Vagina (tissue), 2 donors: ENCODE measurements at regions not wholly inside any gene's neighbourhood (a gene's known extent, or its start where the extent isn't known, plus 50 kb on each side); places are given as distances from the start of the nearest gene placed in this dataset.

Source experiments
- DNase-seq, 2 donors: peaks; one replicate each; pipeline ENCODE4 v3.0.0-alpha.2; 2017; ENCODE audit errors: extremely low spot score in 2 of 2
- H3K27ac ChIP-seq: fragments of 200-600 bp; sonication (generic); one replicate; pipeline ENCODE4 v1.5.1; 2019
- H3K27me3 ChIP-seq: fragments of 200-600 bp; sonication (generic); one replicate; pipeline ENCODE4 v1.5.1; 2019
- H3K36me3 ChIP-seq, 2 donors: fragments of 200-600 bp; sonication (generic); one replicate each; pipeline ENCODE4 v1.5.1; 2017 to 2019
- H3K4me1 ChIP-seq: fragments of 200-600 bp; sonication (generic); one replicate; pipeline ENCODE4 v1.5.1; 2019
- H3K4me3 ChIP-seq, 2 donors: fragments of 200-600 bp; sonication (generic); 1 replicate in 1 of 2; 2 replicates in 1 of 2; pipeline ENCODE4 v1.5.1; 2016 to 2019
- H3K9me3 ChIP-seq: fragments of 200-600 bp; sonication (generic); one replicate; pipeline ENCODE4 v1.5.1; 2019
- POLR2A ChIP-seq, 2 donors: fragments of 450-650 bp; IDR thresholded peaks; one replicate each; pipeline ENCODE4 v1.6.1; 2017; ENCODE audit warnings: antibody characterized with exemption in 2 of 2, mild to moderate bottlenecking in 2 of 2, moderate library complexity in 2 of 2
- POLR2AphosphoS5 ChIP-seq, 2 donors: sonication (generic); formaldehyde crosslinking; IDR thresholded peaks; one replicate each; pipeline ENCODE4 v1.9.0; 2017; ENCODE audit warnings: antibody characterized with exemption in 2 of 2, mild to moderate bottlenecking in 2 of 2, low read depth in 1 of 2; ENCODE audit not compliant: insufficient read depth in 1 of 2
- intact Hi-C: fragments of 100-400 bp; cut with DNase I; formaldehyde crosslinking; loops from one replicate; pipeline ENCODE4 v1.15.1; 2023
- TF ChIP-seq, protein P1 (sequence below), 3 experiments: fragments of 450-650 bp in 2 of 3; fragments of 200-600 bp in 1 of 3; sonication (generic) in 1 of 3; IDR thresholded peaks; one replicate each; pipeline ENCODE4 v1.5.1; 2017 to 2019; ENCODE audit warnings: antibody characterized with exemption in 3 of 3, mild to moderate bottlenecking in 2 of 3, moderate library complexity in 2 of 3

DNA sequence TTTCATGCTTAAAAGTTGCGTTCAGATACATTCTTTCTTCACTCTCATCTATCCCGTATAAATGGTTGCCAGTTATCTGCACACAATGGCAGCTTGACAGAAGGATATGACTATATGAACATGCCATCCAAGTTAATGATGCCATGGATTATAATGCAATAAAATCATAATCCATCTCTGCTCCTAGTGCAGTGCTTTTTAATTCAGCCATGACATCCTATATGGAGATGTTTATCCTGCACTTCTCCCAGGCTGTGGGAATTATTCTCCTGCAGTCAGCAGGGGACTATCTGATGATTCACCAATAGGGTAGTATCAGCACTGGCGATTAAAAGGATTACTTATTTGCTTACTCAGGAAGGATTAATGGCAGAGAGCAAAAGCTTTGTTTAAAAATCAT is 273.8 kb downstream of the SAMD5 start:
- H3K36me3 ChIP-seq: no peaks in the 10 kb centered on the region

DNA sequence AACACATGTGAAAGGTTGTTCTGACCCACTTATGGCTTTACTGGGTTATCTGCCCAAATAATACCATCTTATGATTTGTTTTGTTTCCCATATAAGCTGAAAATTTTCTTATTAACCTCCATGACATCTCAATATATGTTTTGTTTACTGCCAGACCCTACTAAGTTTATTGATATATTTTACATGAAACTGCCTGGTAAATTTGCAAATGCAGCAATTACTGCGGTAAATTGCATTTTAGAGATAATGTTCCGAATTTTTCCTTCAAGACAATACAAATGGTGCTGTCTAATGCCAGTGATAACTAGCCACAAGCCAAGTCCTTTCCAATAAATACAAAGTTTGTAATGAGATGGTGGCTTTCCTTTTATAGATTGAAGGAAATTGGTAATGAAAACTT is 275.9 kb downstream of the SAMD5 start:
- DNase-seq: no peak
- Histone ChIP-seq H3K4me3 (no peak overlapping the region), H3K36me3 (no peaks in the 10 kb centered on the region), H3K4me1 (no peaks in the 10 kb centered on the region), H3K27me3 (no peaks in the 10 kb centered on the region), H3K27ac (no peak overlapping the region), H3K9me3 (no peaks in the 10 kb centered on the region)
- intact Hi-C loops: no loop called here
- TF ChIP-seq, protein P1, sequence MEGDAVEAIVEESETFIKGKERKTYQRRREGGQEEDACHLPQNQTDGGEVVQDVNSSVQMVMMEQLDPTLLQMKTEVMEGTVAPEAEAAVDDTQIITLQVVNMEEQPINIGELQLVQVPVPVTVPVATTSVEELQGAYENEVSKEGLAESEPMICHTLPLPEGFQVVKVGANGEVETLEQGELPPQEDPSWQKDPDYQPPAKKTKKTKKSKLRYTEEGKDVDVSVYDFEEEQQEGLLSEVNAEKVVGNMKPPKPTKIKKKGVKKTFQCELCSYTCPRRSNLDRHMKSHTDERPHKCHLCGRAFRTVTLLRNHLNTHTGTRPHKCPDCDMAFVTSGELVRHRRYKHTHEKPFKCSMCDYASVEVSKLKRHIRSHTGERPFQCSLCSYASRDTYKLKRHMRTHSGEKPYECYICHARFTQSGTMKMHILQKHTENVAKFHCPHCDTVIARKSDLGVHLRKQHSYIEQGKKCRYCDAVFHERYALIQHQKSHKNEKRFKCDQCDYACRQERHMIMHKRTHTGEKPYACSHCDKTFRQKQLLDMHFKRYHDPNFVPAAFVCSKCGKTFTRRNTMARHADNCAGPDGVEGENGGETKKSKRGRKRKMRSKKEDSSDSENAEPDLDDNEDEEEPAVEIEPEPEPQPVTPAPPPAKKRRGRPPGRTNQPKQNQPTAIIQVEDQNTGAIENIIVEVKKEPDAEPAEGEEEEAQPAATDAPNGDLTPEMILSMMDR (IDR thresholded peaks at IDR 0.05): no peak
- no peak for TF ChIP-seq POLR2AphosphoS5 (IDR thresholded peaks at IDR 0.05; ENCODE audit: insufficient read depth in 1 of 2, low read depth in 1 of 2)
- no peak for TF ChIP-seq POLR2A (IDR thresholded peaks at IDR 0.05)

More for the DNA sequence above, 273.8 kb downstream of the SAMD5 start:
- no peak overlapping the region for H3K4me3 ChIP-seq
- no peaks in the 10 kb centered on the region for H3K4me1 ChIP-seq
- H3K9me3 ChIP-seq: no peaks in the 10 kb centered on the region
- H3K27ac ChIP-seq: no peak overlapping the region
- no peak for DNase-seq
- intact Hi-C loops: no loop called here
- TF ChIP-seq POLR2AphosphoS5 (IDR thresholded peaks at IDR 0.05; ENCODE audit: insufficient read depth in 1 of 2, low read depth in 1 of 2) (peak in 1 of 2 donors; percentile 49), POLR2A (IDR thresholded peaks at IDR 0.05) (no peak)
- H3K27me3 ChIP-seq: no peaks in the 10 kb centered on the region

DNA sequence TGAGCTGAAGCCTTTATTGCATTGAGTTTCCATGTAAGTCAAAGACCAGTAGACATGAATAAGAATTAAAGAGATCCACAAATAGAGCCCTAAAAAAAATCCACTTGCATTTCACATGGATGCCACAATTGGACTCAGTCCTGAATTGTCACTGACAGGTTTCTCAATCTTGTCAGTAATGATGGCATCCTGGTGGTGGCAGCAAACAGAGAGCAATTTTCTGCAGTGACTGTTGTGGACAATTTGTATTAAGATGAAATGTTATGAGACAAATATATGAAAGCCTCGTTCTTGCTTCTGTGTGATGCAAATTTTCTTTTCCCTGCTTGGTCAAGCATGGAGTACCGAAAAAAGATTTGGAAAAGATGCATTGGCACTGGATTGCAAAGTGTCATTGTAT is 278.9 kb downstream of the SAMD5 start:
- Histone ChIP-seq H3K4me3 (no peak overlapping the region), H3K27me3 (no peaks in the 10 kb centered on the region), H3K27ac (no peak overlapping the region), H3K36me3 (no peaks in the 10 kb centered on the region), H3K4me1 (no peaks in the 10 kb centered on the region), H3K9me3 (no peaks in the 10 kb centered on the region)
- intact Hi-C loops: no loop called here
- no peak for DNase-seq
- TF ChIP-seq POLR2A (IDR thresholded peaks at IDR 0.05) (no peak), POLR2AphosphoS5 (IDR thresholded peaks at IDR 0.05; ENCODE audit: insufficient read depth in 1 of 2, low read depth in 1 of 2) (no peak)

DNA sequence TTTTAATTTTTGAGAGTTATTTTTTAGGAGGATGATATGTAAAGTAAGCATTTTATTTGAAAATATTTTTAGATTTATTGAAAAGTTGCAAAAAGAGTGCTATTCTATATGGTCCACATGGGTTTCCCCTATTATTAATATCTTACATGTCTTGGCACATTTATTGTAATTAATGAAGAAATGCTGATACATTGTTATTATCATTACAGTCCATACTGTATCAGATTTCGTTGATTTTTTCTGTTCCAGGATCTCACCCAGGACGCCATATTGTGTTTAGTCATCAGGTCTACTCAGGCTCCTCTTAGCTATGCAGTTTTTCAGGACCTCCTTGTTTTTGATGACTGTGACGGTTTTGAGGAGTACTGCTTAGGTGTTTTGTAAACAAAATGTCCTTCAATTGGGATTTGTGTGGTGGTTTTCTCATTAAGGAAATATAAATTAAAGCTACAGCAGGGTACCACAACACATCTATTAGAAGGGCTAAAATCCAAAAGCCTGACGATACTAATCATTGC is 281.0 kb downstream of the SAMD5 start:
- H3K4me3 ChIP-seq: no peak overlapping the region
- H3K27ac ChIP-seq: no peak overlapping the region
- DNase-seq: no peak
- no peaks in the 10 kb centered on the region for H3K27me3 ChIP-seq
- no peaks in the 10 kb centered on the region for H3K9me3 ChIP-seq
- intact Hi-C loops: no loop called here
- TF ChIP-seq POLR2AphosphoS5 (IDR thresholded peaks at IDR 0.05; ENCODE audit: insufficient read depth in 1 of 2, low read depth in 1 of 2) (no peak), POLR2A (IDR thresholded peaks at IDR 0.05) (no peak)
- TF ChIP-seq, protein P1 (IDR thresholded peaks at IDR 0.05): no peak
- no peaks in the 10 kb centered on the region for H3K4me1 ChIP-seq
- no peaks in the 10 kb centered on the region for H3K36me3 ChIP-seq

DNA sequence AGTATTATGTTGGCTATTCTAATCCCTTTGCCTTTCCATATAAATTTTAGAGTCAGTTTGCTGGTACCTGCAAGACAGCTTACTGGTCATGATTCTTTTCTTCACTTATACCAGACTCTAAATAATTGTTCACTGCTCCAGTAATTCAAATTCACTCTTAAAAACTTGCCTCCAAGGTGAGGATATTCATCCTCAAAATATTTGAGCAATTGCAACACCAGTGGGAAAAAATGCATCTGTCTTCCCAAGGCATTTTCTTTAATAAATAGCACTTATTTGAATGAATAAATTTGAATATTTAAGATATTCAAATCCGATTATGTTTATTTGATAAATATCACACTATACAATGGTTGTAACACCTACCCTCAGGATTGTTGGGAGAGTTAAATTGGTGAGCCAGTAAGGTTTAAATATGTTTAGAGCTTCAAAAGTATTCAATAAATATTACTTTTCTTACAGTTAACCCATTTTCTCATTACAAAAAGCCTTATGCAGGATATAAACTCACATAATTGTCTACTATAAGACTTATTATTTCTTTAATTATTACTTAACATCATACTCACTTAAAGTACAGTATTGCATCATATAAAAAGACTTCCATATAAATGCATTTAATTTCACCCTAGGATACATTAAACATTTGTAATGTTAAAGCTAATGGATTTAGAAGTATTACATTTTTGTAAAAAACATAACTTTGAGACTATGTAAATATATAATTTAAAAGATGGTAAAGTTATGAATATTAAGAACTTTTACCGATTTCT is 285.6 kb downstream of the SAMD5 start:
- no peak overlapping the region for H3K27ac ChIP-seq
- intact Hi-C loops: no loop called here
- H3K36me3 ChIP-seq: no peaks in the 10 kb centered on the region
- no peak for DNase-seq
- TF ChIP-seq POLR2A (IDR thresholded peaks at IDR 0.05) (no peak), POLR2AphosphoS5 (IDR thresholded peaks at IDR 0.05; ENCODE audit: insufficient read depth in 1 of 2, low read depth in 1 of 2) (no peak)
- TF ChIP-seq, protein P1 (IDR thresholded peaks at IDR 0.05): no peak
- no peaks in the 10 kb centered on the region for H3K9me3 ChIP-seq
- H3K4me1 ChIP-seq: no peaks in the 10 kb centered on the region
- H3K27me3 ChIP-seq: no peaks in the 10 kb centered on the region
- no peak overlapping the region for H3K4me3 ChIP-seq

DNA sequence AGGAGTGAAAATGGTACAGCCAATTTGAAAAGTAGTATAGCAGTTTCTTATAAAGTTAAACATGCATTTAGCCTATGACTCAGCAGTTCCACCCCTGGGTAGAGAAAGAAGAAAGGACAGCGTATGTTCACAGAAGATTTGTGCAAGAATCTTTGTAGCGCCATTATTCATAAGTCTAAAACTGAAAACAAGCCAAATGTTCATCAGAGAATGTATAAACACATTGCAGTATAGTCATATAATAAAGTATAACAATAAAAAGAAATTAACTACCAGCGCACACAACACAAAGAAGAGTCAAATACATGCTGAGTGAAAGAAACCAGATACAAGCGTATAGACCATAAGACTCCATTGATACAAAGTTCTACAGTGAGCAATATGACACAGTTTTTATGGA is 294.0 kb downstream of the SAMD5 start:
- no peaks in the 10 kb centered on the region for H3K36me3 ChIP-seq
- no peak for TF ChIP-seq POLR2AphosphoS5 (IDR thresholded peaks at IDR 0.05; ENCODE audit: insufficient read depth in 1 of 2, low read depth in 1 of 2)
- TF ChIP-seq, protein P1 (IDR thresholded peaks at IDR 0.05): no peak
- TF ChIP-seq POLR2A (IDR thresholded peaks at IDR 0.05): no peak
- H3K27me3 ChIP-seq: no peaks in the 10 kb centered on the region
- H3K27ac ChIP-seq: no peak overlapping the region
- H3K4me3 ChIP-seq: no peak overlapping the region
- H3K4me1 ChIP-seq: no peaks in the 10 kb centered on the region
- intact Hi-C loops: no loop called here
- no peak for DNase-seq
- no peaks in the 10 kb centered on the region for H3K9me3 ChIP-seq
